GM19328 (cell line): ENCODE measurements at regions not wholly inside any gene's neighbourhood (a gene's known extent, or its start where the extent isn't known, plus 50 kb on each side); places are given as distances from the start of the nearest gene placed in this dataset.
"Not testable (repeated sequence)": the region's sequence is repeated elsewhere in the genome, so short reads cannot be mapped to it uniquely, and the experiment has no call there.

Experiments
- ATAC-seq: cut with Tn5 transposase; IDR thresholded peaks from one replicate; pipeline ENCODE4 v1.9.1; 2021; ENCODE audit warnings: mild to moderate bottlenecking, moderate library complexity; ENCODE audit not compliant: unreplicated experiment

DNA sequence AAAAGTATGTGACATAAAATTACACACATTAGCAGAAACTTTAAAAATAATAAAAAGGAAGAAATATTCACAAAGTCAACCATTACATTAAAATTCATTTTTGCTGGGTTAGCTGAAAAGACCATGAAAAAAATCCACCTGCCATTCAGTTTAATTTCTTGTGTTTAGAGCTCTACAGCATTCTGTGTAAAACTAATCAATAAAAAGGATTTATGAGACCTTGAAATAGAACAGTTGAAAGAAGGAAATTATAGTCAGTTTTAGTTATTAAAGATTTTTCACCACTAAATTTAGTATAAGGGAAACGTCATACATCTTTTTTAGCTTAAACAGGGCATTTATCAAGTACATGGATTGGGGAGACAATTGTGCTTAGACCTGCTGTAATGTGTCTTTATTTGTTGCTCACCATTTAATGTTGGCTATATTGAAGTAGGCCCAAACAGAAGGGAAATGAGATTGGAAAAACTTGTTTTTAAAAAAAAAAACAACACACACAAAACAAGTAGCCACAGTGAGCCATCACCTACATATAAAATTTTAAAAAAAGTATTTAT is 438.7 kb upstream of the POU3F2 start:
- no peak for ATAC-seq

DNA sequence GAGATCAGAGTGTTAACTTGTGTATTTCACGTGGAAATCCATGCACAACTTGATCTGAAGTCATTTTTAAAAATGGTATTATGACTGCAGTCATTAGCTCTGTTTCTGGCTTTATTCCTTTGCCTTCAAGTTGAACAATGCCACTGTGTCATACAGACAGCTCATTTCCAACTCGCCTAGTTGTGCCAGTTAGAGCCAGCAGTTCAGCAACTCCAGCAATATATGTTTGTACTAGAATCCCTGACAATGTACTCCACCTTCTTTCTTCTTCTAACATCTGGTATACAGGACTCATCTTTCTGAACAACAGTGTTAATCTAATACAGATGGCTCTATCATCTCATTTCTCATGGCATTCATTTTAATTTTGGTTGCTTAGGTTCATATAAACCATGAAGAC is 418.3 kb upstream of the POU3F2 start:
- ATAC-seq = no peak

DNA sequence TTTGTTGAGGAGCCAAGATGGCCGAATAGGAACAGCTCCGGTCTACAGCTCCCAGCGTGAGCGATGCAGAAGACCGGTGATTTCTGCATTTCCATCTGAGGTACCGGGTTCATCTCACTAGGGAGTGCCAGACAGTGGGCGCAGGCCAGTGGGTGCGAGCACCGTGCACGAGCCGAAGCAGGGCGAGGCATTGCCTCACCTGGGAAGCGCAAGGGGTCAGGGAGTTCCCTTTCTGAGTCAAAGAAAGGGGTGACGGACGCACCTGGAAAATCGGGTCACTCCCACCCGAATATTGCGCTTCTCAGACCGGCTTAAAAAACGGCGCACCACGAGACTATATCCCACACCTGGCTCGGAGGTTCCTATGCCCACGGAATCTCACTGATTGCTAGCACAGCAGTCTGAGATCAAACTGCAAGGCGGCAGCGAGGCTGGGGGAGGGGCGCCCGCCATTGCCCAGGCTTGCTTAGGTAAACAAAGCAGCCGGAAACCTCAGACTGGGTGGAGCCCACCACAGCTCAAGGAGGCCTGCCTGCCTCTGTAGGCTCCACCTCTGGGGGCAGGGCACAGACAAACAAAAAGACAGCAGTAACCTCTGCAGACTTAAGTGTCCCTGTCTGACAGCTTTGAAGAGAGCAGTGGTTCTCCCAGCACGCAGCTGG is 417.7 kb upstream of the POU3F2 start:
- not testable (repeated sequence) for ATAC-seq

DNA sequence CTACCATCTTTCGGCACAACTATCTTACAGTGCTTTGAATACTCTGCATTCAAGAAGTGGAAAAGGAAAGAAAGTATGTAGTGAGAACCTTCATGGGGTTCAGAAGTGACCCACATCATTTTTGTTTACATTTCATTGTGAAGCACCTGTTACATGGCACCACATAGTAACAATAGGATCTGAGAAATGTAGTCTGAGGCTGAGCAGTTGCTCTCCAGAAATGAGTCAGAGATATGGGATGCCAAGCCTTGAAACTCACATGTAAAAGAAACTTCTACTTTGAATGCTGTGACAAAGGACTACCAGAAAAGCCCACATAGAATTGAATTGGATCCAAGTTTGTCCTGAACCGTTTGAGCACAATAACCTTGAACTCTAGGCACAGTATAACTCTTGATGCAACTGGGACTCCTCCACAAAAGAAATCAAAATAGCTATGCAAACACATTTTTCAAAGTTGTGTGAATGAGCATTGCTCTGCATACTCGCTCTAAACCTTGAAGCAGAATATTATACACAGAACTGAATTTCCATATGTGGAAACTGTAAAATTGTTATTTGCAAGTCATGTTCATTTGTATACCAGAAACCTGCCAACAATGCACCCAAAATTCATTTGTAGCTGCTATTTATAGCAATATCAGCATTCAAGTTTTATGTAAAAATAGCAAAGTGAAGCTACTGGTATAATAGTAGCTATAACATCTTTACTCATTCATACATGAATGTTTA is 400.9 kb upstream of the POU3F2 start:
- ATAC-seq = peak; percentile 72

DNA sequence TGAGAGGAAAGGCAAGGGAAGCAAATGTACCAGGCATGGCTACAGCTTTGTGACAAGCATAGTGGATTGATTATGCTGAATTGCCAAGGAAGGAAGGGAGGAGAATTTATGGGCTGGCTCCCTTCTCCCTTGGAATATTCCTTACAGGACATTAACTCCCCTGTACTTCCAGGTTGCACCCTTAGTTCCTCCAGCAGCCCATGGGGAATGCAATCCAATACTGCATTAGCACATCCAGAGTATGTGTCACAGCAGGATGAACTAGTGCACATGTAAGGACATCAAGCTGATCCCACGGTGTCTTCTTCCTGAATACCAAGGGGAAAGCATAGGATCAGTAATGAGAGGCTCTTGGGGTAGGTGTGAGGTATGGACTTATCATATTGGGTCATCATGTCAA is 390.7 kb upstream of the POU3F2 start:
- no peak for ATAC-seq

DNA sequence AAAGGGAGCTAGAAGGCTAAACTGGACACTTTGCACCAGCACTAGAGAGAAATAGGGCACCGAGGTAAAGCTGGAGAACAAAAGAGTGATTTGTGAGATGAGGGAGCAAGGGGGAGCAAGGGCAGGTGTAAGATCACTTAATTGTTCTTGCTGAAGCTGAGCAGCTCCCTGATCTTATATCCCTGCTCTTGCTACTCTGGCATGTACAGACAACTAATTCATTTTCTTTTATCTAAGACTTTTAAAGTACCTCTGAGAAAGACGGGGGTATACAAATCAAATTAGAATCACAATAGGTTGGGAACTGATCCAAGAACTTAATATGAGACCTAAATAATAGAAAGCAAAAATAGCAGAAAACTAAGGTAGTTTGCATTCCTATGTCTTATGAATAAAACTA is 381.7 kb upstream of the POU3F2 start:
- ATAC-seq = no peak

DNA sequence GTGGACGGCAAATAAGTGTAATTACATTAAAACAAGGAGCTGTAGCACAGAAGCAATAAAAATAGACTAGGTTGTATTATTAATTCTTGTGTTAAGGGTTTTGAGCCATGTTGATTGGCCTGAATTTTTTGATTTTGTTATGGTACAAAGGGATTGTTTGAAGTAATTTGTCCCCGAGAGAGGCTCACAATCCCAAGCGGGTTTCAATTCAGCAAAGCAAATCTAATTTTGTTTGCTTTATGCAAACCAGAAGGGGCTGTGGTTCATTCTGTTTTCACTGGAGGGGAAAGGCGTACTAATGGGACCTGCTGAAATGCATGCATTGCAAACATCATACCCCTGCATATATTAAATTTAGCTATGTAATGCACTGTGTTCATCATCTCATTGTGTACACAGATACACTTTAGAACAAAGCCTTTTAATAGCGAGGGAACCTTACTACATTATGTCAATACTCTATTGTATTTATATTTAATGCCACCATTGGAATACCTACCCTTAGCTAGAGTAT is 379.5 kb upstream of the POU3F2 start:
- no peak for ATAC-seq

DNA sequence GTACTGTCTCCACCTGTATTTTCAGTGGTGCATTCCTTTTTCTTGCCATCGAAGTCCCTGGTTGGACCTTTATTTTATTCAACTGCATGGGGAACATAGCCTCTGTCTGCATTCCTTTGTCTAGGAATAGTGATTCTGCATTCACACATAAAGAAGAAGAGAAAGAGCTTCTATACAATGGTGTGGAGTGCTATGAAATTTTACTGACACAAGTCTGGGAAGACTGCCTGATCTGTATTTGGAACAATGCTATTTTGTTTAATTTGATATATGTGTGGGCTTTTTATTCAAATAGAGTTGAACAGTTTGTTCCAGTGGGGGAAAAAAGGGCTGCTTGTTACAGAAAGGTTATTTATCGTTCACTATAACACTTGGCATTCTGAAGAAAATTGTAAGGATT is 375.7 kb upstream of the POU3F2 start:
- no peak for ATAC-seq

DNA sequence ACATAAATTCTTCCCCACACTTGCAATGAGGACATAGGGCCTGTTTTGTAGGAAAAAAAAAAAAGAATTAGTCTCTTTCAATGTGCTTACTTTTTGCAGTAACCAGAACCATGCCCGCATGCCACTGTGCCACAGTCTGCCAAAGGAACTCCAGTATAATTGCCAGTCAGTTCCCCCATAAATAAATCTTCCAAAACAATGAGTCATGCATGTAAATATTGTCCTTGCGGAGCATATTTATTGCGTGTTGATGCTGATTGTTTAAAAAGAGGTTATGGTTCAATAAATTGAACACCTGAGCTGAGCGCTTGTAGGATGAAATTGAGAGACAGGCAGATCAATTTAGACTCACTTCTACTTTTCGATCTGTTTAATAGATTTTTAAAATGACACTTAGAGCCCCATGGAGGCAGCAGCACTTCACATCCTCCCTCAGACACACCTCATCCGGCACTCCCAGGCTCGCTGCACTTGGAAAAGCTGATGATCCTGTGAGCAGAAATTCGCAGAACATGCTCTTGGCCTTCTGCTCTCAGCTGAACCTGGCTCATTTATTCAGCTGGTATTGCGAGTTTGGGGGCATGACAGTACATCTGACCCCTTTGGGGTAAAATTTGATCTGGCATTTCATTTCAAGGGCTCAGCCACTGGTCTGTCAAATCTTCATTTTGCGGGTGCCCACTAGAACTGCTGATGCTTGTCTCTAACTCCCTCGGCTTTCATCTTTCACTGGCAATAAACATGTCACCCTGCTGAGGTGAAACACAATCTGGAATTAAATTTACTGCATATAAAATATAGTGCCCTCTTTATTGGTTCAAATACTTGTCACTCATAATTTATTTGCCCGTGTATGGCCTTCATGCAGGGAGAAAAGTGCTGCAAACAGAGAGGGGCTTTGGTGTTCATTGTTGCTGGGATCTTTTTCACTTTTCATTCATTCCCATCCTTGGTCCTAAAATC is 371.1 kb upstream of the POU3F2 start:
- ATAC-seq = no peak

DNA sequence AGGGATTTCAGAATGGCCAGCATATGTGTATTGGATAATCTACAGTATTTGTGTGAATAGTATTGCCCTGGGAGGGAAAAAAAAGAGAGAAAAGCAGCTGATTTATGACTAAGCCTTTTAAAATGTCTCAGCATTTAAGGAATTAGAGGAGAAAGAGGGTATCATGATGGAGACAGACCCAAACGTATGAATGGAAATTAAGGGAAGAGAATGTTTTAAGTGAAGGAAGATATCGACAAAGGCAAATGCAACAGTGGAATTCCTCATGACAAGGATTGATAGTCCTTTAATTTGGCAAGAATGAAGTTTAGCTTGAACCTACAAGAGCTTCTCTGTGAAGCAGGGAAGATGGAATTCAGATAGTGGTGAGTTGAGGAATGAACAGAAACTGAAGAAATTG is 367.3 kb upstream of the POU3F2 start:
- ATAC-seq = no peak

DNA sequence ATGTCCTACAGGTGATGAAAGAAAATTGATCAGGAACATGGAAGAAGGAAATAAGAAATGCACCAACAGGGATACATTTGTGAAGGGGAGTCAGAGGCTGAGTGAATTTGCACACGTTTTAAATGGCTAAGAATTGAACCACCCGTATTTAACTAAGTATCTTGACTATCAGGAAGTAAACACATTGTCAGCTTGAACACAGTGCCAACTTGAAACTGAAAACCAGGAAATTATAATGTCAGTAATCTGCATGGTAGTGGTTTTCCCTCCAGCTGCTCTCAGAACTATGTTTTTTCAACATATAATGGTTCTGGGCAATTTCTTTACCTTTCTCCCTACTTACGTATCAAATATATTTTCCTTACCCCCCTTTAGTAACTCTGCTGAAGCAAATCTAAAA is 366.5 kb upstream of the POU3F2 start:
- ATAC-seq = no peak

DNA sequence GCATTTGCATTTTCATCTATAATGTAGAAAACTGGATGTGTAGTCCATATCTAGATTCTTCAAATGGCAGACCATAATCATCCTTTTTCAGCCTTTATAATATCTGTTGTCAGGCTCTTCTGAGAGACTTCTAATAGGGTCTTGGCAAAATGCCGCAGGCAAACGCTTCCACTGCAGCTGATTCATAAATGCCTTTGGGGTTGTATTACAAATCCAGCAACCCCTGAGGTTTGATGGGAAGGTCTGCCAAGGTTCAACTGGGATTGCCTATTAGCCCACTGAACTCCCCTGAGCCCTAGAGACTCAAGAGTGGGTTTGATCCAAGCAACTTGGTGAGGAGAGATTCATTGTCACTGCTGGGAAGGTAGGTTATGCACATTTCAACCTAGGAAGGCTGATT is 365.2 kb upstream of the POU3F2 start:
- no peak for ATAC-seq

DNA sequence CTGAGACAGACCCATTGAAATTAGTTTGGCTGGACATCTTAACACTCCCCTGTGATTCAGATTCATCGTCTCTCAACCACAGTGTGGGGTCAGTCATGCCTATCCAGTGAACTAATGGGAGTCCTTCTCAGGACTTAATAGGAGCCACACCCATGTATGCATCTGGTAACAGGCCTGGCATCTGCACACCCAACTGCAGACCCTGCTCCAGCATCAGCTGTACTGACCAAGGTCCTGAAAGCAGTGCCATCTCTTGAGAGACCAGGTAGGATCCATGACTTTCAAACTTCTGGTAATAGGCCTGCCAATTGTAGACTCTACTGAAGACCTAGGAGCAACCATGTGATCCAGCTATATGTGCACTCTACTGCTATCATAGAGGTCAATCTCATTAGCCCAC is 363.6 kb upstream of the POU3F2 start:
- no peak for ATAC-seq

DNA sequence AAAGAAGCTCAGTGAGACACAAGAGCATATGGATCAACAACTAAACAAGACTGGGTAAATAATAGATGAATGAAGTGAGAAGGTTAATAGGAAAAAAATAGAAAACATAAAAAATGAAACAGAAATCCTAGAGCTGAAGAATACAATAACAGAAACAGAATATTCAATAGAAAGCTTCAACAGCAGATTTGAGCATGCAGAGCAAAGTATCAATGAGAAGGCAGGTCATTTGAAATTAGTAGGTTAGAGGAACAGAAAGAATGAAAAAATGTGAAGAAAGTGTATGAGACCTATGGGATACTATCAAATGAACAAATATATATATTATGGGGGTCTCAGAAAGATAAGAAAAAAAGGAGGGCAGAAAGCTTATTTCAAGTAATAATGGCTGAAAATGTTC is 362.9 kb upstream of the POU3F2 start:
- ATAC-seq = no peak

DNA sequence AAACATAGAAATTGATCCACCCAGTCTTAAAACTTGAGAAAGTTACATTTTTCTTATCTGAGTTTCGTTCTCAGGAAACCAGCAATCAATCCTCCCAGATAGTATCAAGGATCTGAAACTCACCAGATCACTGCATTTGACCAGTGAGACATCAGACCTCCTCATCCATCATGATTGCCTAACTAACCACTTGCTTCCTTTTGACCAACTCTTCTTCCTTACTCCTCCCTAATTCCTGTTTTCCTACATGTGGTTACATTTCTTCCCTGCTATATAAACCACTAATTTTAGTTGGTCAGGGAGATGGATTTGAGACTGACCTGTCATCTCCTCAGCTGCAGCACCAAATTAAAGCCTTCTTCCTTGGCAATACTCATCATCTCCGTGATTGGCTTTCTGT is 357.1 kb upstream of the POU3F2 start:
- ATAC-seq = no peak

DNA sequence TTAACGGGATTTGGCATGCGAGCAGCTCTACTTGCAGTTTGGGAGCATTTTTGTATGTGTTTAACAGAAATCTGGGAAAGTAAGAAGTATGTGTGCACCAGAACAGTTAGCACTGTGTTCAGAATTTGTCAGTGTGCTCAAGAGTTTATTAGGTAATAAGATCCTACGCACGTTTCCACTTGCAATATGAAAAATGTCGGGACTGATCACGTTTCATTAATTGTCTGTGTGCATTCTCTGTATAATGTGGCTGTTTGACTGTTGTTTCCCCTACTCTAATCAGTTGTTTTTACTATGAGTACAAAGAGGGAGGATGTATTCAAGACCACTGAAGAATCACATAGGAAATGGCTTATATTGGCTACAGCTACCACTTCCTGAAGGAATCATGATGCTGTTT is 349.7 kb upstream of the POU3F2 start:
- no peak for ATAC-seq

DNA sequence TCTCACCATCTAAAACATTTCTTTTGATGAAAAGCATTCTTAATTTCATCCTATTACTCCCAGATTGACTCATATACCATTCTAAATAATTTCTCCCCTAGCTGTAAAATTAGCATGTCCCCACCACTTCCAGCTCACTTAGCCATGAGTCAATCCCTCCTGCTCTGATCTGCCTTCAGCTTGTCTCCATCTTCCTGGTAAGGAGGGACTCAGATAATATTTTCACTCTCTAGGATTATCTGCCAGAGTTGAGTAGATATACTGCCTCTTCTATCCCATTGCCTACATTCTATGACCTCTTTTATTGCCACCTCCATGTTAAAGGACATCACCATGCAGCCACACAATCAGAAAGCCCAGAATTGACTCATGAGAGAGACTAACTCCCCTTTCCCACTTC is 348.8 kb upstream of the POU3F2 start:
- no peak for ATAC-seq

DNA sequence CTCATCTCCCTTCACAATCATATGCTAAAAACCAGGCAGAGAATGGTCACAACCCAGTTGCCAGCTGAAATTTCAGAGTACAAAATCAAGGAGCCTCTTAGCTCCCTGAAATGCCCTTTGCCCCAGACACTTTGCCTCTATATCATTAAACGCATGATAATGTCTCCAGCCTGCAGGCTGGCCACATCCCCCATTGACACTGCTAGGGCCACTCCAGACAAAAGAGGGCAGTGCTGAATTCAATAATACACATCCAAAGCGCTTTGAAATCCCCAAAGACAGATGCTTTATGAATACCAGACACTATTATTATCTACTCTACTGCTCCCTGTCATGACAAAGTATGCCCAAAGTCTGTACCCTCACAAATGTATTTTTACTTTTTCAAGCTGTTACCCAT is 348.3 kb upstream of the POU3F2 start:
- no peak for ATAC-seq

DNA sequence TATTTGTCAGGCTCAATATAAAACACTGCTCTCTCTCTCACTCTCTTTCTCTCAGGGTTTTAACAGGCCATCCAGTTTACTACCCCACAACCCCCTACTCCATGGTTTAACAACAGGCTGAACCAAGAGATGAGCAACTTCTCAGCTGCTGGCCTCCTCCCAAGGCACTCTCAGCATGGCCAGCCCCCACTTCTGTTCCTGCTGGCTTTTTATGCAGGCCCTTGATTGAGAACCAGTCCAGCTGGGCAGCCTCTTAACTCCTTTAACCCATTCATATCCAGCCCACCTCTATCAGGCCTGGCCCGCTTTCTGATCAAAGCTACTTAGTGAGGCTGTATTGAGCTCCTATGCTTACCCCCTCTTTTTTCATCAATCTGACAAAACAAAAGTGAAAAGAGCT is 346.8 kb upstream of the POU3F2 start:
- no peak for ATAC-seq

DNA sequence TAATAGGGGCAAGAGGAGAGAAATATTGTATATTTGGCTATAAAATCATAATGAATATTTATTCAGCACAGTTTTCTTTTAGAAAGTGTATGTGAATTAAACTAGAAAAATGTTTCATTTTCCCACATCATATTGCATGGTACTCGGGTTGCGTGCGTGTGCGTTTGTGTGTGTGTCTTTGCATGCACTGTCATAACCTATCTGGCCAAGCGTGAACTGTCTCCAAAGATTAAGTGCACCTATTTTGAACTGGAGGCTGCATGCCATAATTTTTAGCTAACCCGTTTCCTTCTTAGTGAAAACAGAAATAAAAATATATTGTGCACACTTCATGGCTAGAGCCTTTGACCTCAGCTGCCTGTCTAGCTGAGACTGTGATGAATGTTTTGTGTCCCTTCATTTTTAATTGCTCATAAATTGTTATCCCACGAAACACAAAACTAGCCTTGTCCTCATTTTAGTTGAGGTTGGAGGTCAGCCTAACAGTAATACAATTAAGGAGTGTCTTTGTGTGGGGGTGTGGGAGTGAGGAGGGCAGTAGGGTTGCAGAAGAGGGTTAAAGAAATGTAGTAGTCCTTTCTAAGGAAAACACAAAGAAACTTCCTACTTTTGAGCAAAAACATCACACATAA is 336.1 kb upstream of the POU3F2 start:
- no peak for ATAC-seq

DNA sequence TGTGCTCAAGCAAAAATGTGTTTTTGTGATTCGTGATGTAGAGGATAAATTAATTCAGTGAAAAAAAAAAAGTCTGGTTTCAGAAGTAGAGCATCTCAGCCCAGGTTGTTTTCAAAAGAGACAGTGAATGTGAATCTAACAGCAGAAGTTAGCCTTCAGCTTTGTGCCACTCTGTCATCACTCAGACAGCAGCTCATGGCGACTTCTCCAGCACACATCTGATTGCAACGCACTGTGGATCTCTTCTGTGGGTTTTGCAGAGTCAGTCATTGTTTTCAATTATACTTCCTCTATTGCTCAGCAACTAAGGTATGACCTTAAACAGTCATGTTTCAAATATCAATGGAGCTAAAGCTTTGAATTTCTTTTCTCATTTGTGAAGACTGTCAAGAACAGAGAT is 335.5 kb upstream of the POU3F2 start:
- no peak for ATAC-seq
